RPMI7951 (cell line): ENCODE measurements at regions not wholly inside any gene's neighbourhood (a gene's known extent, or its start where the extent isn't known, plus 50 kb on each side); places are given as distances from the start of the nearest gene placed in this dataset.

Experiments used
- DNase-seq: peaks from one replicate; pipeline ENCODE4 v3.0.0-alpha.2; 2012; ENCODE audit warnings: low read depth

- peak; percentile 56 for DNase-seq
Measured at GRCh38 chr3:115325539-115325938, 178.5 kb upstream of the ZBTB20 start.

GRCh38 chr3:115330430-115330829 is 183.3 kb upstream of the ZBTB20 start:
- peak; percentile 58 for DNase-seq

- DNase-seq = no peak
Measured at GRCh38 chr3:115332998-115333397, 185.9 kb upstream of the ZBTB20 start.

DNA sequence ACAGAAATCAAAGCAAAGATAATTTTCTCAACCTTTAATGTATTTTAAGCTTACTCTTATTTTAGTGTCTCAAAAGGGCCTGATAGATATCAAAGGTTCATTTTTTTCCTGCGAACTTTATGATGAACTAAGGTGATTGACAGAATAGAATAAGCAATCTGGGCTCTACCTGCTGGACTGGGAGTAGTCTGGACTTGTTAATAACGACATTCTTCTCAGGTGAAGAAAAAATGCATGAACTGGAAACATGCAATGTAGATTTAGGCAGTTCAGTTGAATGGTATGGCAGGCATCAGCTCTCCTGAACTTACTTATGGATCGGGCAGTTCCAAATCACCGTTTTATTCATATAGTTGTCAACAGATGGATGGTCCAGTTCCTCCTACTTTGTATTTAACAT is 189.7 kb upstream of the ZBTB20 start:
- DNase-seq = no peak

DNA sequence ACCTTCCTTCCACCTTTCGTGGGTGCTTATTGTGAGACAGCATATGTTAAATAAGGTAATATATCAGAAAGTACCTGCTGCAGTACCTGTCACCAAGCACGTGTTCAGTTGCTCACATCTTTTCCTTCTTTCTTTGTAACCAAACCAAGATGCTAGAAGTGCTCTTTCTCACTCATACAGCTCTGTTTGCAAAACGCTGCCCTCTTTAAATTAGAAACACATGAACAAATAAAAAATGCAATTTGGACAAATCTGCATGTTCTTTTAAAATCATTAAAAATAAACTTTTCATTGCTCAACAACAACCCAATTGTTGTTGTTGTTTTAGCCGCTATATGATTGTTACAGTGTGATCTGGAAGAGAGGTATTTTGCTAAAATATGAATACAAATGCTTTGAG is 193.5 kb upstream of the ZBTB20 start:
- no peak for DNase-seq

DNA sequence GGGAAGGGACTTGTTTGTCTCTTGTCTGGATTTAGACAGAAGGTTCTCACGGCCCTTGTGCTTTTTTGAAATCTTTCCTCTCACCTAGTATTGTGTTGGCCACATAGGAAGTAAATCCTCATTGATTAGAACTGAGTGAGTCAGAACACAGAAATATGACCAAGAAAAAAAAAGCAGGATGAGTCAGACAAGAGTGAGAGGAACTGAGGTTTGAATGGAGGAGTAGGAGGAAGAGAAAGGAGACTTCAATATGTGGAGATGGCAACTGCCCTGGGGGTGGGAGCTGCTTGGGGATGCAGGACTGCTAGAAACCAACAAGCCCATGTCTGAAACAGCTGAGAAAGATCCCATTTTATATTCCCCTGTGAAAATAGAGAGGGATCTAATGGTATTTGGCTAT is 194.1 kb upstream of the ZBTB20 start:
- peak; percentile 89 for DNase-seq

DNA sequence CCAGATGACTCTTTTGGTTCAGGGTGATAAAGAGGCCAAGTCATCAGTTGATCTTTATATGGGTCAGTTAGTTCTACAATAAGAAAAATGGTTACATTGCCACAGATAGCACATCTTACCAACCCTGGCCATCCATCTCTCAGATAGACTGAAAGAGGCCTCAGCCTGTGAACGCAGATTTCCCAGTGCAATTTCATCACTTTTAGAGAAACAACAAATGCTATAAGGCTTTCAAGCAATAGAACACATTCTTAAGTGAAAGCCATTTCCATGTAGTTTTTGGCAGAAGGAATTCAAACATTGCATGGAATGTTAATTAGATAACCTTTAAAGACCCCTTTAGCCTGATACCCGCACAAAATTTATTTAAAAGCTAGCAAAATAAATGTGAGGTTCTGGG is 200.6 kb upstream of the ZBTB20 start:
- DNase-seq = no peak

DNA sequence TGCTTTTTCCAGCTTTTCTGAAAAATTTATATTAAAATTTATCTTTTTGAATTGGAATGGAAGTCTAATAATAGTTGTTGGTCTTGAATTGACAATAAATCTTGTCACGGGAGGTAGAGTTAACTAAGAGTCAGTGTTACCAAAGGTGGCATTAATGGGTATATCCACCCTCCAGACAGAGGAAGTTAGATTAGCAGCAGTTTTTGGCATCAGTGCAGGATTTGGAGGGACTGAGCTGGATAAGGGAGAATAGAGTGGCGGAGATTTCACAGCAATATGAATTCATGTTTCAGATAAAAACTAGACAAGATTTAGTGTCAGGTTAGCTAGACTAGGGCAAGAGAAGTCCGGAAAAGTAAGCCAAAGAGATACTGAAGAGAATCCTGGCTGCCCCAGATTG is 201.3 kb upstream of the ZBTB20 start:
- no peak for DNase-seq

GRCh38 chr3:115348951-115349745 is 202.1 kb upstream of the ZBTB20 start:
- no peak for DNase-seq

DNA sequence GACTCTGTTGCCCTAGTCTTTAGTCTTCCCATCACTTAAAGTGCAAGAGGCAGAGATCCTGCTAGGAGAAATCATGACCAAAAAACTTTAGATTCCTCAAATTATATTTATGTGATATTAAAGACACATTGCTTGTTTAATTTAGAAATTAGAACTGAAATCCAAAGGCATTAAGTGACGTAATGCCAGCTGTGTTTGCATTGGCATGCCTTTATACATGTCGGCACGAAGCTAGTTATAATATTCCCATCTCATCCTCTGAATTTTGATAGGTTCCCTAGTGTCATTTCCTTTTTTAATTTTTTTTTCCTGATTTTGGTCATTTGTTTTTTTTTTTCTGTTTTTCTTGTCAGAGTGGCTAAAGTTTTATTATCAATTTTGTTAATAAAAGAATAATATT is 203.5 kb upstream of the ZBTB20 start:
- no peak for DNase-seq

DNA sequence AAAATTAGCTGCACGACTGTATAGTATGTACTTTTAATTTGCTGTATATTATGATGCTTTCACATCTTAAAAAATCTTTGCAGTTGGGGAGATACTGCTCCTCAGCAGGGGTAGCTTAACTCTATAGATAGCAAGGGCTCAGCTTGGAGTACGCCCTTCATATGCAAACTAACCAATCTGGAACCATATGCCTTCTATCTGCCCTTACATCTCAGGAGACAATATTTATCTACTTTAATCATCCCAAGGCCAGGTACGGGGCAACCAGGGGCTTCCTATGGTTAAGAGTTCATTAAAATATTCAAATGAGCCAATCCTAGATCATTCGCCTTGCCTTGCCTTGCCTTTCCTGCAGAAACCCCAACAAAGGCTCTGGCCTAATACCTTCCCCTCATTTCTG is 204.1 kb upstream of the ZBTB20 start:
- no peak for DNase-seq

GRCh38 chr3:115354010-115354409 is 206.9 kb upstream of the ZBTB20 start:
- DNase-seq = no peak

- DNase-seq = no peak
Measured at GRCh38 chr3:115357456-115357855, 210.4 kb upstream of the ZBTB20 start.

GRCh38 chr3:115359536-115359935 is 212.4 kb upstream of the ZBTB20 start:
- DNase-seq = peak; percentile 32

DNA sequence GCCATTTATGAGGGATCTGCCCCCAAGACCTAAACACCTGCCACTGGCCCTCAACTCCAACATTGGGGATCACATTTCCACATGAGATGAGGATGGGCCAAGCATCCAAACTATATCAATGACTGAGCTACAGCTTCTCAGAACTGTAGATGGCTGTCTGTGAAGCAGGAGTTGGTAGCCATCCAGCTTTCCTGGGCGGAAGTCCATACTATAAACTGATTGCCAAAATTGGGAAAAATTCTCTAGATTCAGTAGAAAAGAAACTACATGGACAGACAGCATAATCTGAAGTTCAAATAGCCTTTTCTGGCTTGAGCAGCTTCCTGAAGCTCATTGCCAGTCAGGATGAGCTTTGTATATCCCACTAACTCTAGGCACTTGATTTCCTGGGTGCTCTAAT is 214.7 kb upstream of the ZBTB20 start:
- DNase-seq = no peak

DNA sequence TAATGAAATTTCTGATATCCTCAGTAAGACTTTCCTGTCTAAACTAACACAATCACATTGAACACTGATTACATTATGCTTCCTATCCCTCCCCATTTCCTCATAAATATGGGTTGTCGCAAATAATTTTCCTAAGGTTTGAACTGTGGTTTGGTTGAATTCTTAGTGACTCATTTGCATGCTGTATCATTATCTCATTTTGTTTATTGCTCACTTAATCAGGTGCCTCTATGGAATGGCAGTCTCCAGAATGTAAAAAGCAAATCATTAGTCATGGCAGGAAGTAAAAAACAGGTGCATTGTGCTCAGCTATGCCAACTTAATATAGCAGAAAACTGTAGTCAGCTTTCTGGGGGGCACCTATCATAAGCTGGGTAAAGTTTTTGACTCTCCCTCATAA is 216.0 kb upstream of the ZBTB20 start:
- peak; percentile 19 for DNase-seq

DNA sequence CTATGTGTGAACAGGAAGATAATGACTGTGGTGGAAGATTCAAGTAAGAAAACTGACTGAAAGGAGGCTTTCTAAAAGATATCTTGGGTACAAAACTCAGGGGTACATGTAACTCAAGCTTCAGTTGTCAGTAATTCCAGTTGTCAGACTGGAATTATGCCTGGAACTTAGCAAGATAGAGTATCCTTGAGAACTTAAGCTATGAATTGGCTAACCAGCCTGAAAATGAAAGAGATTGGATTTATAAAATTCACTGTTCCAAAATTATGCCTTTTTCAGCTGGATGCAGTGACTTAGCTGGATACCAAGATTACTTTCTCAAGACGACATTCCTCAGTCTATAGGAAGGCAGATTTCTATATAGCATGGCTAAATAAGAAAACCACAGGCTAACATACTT is 221.9 kb upstream of the ZBTB20 start:
- DNase-seq = no peak

DNA sequence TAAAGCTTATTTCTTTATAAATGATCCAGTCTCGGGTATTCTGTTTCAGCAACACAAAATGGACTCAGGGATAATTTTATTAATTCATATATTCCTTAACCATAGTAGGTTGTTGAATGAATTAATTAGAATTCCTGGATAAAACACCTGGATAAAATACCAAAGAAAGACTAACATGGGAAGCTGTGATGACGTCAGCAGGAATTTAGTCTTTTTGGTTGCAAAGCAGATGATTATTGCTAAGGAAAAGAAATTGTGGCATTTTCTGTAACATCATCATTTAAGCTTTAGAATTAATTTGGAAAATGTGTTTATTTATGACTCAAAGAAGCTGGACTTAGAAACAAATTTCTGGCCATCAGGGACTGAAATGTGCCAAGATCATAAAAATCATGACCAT is 228.3 kb upstream of the ZBTB20 start:
- no peak for DNase-seq

- DNase-seq = no peak
Measured at GRCh38 chr3:115380883-115381572, 233.9 kb upstream of the ZBTB20 start.

DNA sequence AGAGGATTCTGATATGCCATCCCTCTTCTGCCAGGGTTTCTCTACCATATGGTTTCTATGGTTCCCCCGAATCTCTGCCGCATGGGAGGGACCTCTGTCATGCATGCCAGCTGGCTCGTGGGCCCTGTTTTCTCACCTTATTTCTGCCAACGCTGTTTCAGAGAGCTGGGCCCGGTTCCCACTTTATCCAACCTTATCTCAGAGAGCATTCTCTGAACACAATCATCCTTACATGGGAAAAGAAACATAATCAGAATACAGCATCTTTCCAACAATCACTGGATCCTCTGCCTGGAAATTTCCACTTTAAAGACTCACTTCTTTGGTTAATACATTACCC is 234.5 kb upstream of the ZBTB20 start:
- no peak for DNase-seq

DNA sequence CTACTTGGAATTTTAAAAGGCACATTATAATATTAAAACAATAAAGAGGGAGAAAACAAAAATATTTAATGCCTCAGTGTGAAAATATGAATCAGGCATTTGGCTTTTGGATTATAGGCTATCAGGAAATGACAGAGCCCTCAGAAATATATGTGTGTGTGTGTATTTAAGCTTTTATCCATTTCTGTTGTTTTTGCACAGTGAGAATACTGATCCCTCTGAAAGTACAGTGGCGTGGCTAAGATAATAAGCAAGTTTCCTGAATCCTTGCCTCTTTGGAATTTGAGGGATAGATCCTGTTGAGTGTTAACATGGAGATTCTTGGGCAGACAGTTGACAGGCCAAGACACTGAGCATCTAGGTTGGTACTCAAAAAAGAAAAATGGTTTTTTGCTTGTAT is 234.8 kb upstream of the ZBTB20 start:
- DNase-seq = no peak

GRCh38 chr3:115384381-115384780 is 237.3 kb upstream of the ZBTB20 start:
- DNase-seq = no peak
